ENCODE measurements at regions not wholly inside any gene's neighbourhood (a gene's known extent, or its start where the extent isn't known, plus 50 kb on each side); places are given as distances from the start of the nearest gene placed in this dataset.

- no peak for TF ChIP-seq CTCF (IDR thresholded peaks at IDR 0.05)
- no peak for TF ChIP-seq EZH2 (IDR thresholded peaks at IDR 0.05; ENCODE audit: borderline replicate concordance, insufficient read depth, low read depth, low read length, poor library complexity, severe bottlenecking)
Measured at GRCh38 chr1:192485692-192486436, 89.7 kb upstream of the RGS1 start.

Measured in B cell (primary cell).